ENCODE measurements at regions not wholly inside any gene's neighbourhood (a gene's known extent, or its start where the extent isn't known, plus 50 kb on each side); places are given as distances from the start of the nearest gene placed in this dataset.
"Not testable (repeated sequence)": the region's sequence is repeated elsewhere in the genome, so short reads cannot be mapped to it uniquely, and the experiment has no call there.

DNA sequence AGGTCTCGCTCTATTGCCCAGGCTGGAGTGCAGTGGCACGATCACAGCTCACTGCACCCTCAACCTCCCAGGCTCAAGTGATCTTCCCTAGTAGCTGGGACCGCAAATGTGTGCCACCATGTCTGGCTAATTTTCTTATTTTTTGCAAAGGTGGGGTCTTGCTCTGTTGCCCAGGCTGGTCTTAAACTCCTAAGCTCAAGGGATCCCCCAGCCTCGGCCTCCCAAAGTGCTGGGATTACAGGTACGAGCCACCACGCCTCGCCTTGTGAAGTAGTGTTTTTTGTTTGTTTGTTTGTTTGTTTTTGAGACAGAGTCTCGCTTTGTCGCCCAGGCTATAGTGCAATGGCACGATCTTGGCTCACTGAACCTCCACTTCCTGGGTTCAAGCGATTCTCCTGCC is 125.5 kb downstream of the HAUS1 start:
- TF ChIP-seq, protein P1, sequence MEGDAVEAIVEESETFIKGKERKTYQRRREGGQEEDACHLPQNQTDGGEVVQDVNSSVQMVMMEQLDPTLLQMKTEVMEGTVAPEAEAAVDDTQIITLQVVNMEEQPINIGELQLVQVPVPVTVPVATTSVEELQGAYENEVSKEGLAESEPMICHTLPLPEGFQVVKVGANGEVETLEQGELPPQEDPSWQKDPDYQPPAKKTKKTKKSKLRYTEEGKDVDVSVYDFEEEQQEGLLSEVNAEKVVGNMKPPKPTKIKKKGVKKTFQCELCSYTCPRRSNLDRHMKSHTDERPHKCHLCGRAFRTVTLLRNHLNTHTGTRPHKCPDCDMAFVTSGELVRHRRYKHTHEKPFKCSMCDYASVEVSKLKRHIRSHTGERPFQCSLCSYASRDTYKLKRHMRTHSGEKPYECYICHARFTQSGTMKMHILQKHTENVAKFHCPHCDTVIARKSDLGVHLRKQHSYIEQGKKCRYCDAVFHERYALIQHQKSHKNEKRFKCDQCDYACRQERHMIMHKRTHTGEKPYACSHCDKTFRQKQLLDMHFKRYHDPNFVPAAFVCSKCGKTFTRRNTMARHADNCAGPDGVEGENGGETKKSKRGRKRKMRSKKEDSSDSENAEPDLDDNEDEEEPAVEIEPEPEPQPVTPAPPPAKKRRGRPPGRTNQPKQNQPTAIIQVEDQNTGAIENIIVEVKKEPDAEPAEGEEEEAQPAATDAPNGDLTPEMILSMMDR (IDR thresholded peaks at IDR 0.05; ENCODE audit: borderline replicate concordance, extremely low read depth, low read length, poor library complexity, severe bottlenecking) = not testable (repeated sequence)
- TF ChIP-seq EZH2 (IDR thresholded peaks at IDR 0.05; ENCODE audit: borderline replicate concordance, low read depth, low read length, severe bottlenecking) = not testable (repeated sequence)

All from DND-41 (cell line).